ENCODE measurements at regions not wholly inside any gene's neighbourhood (a gene's known extent, or its start where the extent isn't known, plus 50 kb on each side); places are given as distances from the start of the nearest gene placed in this dataset.

- 97% methylated on average over 10 of the region's 10 CpGs for WGBS (ENCODE audit: insufficient coverage)
- H3K36me3 ChIP-seq (ENCODE audit: control insufficient read depth, insufficient read depth, low read length), result no peaks in the 10 kb centered on the region
- no peaks in the 10 kb centered on the region for H3K4me1 ChIP-seq (ENCODE audit: control insufficient read depth, insufficient read depth, low read length)
- no peaks in the 10 kb centered on the region for H3K27me3 ChIP-seq (ENCODE audit: control insufficient read depth, insufficient read depth, low read length)
- no peak overlapping the region for H3K4me3 ChIP-seq (ENCODE audit: low read depth, low read length)
- DNase-seq (ENCODE audit: low read depth in 4 of 6, low spot score in 6 of 6), result no peak
- no peak overlapping the region for H3K27ac ChIP-seq (ENCODE audit: low read depth, low read length)
- H3K9me3 ChIP-seq (ENCODE audit: control insufficient read depth, insufficient read depth, low read length), result no peaks in the 10 kb centered on the region
Measured at GRCh38 chr18:62442391-62442790, 80.4 kb upstream of the ZCCHC2 start.

DNA sequence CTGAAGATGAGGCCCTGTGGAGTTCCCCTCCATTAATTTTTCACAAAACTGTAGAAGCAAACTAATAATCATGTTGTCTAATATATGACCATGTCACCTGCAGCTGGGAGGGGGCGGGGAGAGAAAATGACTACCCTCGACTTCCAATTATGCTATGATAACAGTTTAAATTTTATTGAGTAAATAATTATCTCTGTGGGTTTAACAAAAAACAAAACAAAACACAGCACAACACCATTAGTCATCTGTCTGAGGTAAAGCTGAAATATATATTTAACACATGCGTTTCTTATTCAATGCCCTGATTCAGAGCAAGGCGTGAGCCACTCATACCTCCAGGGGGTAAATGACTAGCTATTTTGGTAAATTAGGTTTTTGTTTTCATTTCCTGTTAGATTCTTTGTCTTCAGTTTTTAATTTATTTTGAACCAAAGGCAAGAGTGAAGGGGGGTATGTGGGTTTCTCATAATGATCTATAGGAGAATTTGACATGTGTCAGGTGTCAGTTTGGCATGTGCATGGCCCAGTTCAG, 77.4 kb upstream of the ZCCHC2 start:
- Histone ChIP-seq H3K36me3 (ENCODE audit: control insufficient read depth, insufficient read depth, low read length) (no peaks in the 10 kb centered on the region), H3K4me1 (ENCODE audit: control insufficient read depth, insufficient read depth, low read length) (no peaks in the 10 kb centered on the region), H3K4me3 (ENCODE audit: low read depth, low read length) (no peak overlapping the region), H3K27me3 (ENCODE audit: control insufficient read depth, insufficient read depth, low read length) (no peaks in the 10 kb centered on the region), H3K27ac (ENCODE audit: low read depth, low read length) (no peak overlapping the region), H3K9me3 (ENCODE audit: control insufficient read depth, insufficient read depth, low read length) (no peaks in the 10 kb centered on the region)
- WGBS (ENCODE audit: insufficient coverage), result no CpG with 5 or more reads among the region's 4 CpGs
- DNase-seq (ENCODE audit: low read depth in 4 of 6, low spot score in 6 of 6), result peak in 1 of 6 donors; percentile 58

DNA sequence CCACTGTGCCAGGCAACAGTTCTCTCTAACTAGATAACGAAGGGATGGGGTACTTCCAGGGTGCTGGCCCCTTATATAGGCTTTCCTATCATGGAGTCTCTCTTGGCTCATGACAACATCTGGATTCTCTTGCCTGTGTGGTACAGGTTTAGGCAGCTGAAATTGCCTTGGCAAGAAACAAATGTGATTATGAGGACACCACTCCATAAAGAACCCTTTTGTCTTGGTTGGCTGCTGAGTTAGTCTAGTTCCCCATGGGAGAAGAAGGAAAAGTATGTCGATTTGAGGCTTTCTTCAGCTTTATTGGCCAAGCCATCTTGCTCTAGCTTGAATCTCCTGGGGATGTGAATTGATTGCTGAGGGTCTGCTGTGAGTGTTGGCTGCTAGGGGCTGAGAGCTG, 76.3 kb upstream of the ZCCHC2 start:
- Histone ChIP-seq H3K27me3 (ENCODE audit: control insufficient read depth, insufficient read depth, low read length) (no peaks in the 10 kb centered on the region), H3K9me3 (ENCODE audit: control insufficient read depth, insufficient read depth, low read length) (no peaks in the 10 kb centered on the region), H3K4me3 (ENCODE audit: low read depth, low read length) (no peak overlapping the region), H3K27ac (ENCODE audit: low read depth, low read length) (no peak overlapping the region), H3K4me1 (ENCODE audit: control insufficient read depth, insufficient read depth, low read length) (no peaks in the 10 kb centered on the region), H3K36me3 (ENCODE audit: control insufficient read depth, insufficient read depth, low read length) (no peaks in the 10 kb centered on the region)
- no peak for DNase-seq (ENCODE audit: low read depth in 4 of 6, low spot score in 6 of 6)
- 88% methylated on average over 2 of the region's 2 CpGs for WGBS (ENCODE audit: insufficient coverage)

GRCh38 chr18:62447652-62448051, 75.2 kb upstream of the ZCCHC2 start:
- no peaks in the 10 kb centered on the region for H3K27me3 ChIP-seq (ENCODE audit: control insufficient read depth, insufficient read depth, low read length)
- no peak for DNase-seq (ENCODE audit: low read depth in 4 of 6, low spot score in 6 of 6)
- 79% methylated on average over 2 of the region's 2 CpGs for WGBS (ENCODE audit: insufficient coverage)
- H3K9me3 ChIP-seq (ENCODE audit: control insufficient read depth, insufficient read depth, low read length), result no peaks in the 10 kb centered on the region
- H3K36me3 ChIP-seq (ENCODE audit: control insufficient read depth, insufficient read depth, low read length), result no peaks in the 10 kb centered on the region
- H3K27ac ChIP-seq (ENCODE audit: low read depth, low read length), result no peak overlapping the region
- H3K4me1 ChIP-seq (ENCODE audit: control insufficient read depth, insufficient read depth, low read length), result no peaks in the 10 kb centered on the region
- H3K4me3 ChIP-seq (ENCODE audit: low read depth, low read length), result no peak overlapping the region

GRCh38 chr18:62448426-62448825, 74.4 kb upstream of the ZCCHC2 start:
- Histone ChIP-seq H3K27me3 (ENCODE audit: control insufficient read depth, insufficient read depth, low read length) (no peaks in the 10 kb centered on the region), H3K27ac (ENCODE audit: low read depth, low read length) (no peak overlapping the region), H3K9me3 (ENCODE audit: control insufficient read depth, insufficient read depth, low read length) (no peaks in the 10 kb centered on the region), H3K36me3 (ENCODE audit: control insufficient read depth, insufficient read depth, low read length) (no peaks in the 10 kb centered on the region), H3K4me3 (ENCODE audit: low read depth, low read length) (no peak overlapping the region), H3K4me1 (ENCODE audit: control insufficient read depth, insufficient read depth, low read length) (no peaks in the 10 kb centered on the region)
- WGBS (ENCODE audit: insufficient coverage), result 75% methylated on average over 2 of the region's 6 CpGs
- no peak for DNase-seq (ENCODE audit: low read depth in 4 of 6, low spot score in 6 of 6)

DNA sequence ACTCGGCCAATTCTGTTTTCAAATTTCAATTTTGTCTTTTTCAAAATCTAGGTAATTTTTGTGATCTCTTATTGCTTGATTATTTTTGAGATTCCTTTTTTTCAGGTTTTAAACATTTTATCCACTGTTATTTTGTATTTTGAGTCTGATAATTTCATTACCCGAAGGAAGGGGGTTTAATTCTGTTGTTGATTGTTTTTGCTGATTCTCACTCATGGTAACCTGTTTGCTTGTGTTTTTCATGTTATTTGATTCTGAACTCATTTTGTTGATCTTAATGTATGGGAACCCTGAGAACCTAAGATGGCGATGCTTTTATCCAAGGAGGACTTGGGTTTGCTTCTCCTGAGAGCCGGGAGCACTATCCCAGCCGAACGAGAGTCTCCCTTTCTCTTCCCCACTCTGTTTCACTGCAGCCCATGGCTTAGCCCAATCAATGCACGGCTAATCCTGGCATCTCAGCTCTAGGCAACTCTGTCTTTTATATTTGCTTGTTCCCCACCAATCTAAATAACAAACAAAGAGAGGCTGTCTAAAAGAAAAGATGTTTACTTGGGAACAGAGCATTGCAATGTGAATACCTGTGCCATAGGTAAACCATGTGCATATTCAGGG, 73.2 kb upstream of the ZCCHC2 start:
- Histone ChIP-seq H3K4me1 (ENCODE audit: control insufficient read depth, insufficient read depth, low read length) (no peaks in the 10 kb centered on the region), H3K27ac (ENCODE audit: low read depth, low read length) (no peak overlapping the region), H3K9me3 (ENCODE audit: control insufficient read depth, insufficient read depth, low read length) (no peaks in the 10 kb centered on the region), H3K27me3 (ENCODE audit: control insufficient read depth, insufficient read depth, low read length) (no peaks in the 10 kb centered on the region), H3K4me3 (ENCODE audit: low read depth, low read length) (no peak overlapping the region), H3K36me3 (ENCODE audit: control insufficient read depth, insufficient read depth, low read length) (no peaks in the 10 kb centered on the region)
- 80% methylated on average over 1 of the region's 7 CpGs for WGBS (ENCODE audit: insufficient coverage)
- DNase-seq (ENCODE audit: low read depth in 4 of 6, low spot score in 6 of 6), result no peak

GRCh38 chr18:62450175-62450545, 72.7 kb upstream of the ZCCHC2 start:
- 94% methylated on average over 3 of the region's 5 CpGs for WGBS (ENCODE audit: insufficient coverage)
- Histone ChIP-seq H3K4me1 (ENCODE audit: control insufficient read depth, insufficient read depth, low read length) (no peaks in the 10 kb centered on the region), H3K27me3 (ENCODE audit: control insufficient read depth, insufficient read depth, low read length) (no peaks in the 10 kb centered on the region), H3K27ac (ENCODE audit: low read depth, low read length) (no peak overlapping the region), H3K4me3 (ENCODE audit: low read depth, low read length) (no peak overlapping the region), H3K9me3 (ENCODE audit: control insufficient read depth, insufficient read depth, low read length) (no peaks in the 10 kb centered on the region), H3K36me3 (ENCODE audit: control insufficient read depth, insufficient read depth, low read length) (no peaks in the 10 kb centered on the region)
- no peak for DNase-seq (ENCODE audit: low read depth in 4 of 6, low spot score in 6 of 6)

DNA sequence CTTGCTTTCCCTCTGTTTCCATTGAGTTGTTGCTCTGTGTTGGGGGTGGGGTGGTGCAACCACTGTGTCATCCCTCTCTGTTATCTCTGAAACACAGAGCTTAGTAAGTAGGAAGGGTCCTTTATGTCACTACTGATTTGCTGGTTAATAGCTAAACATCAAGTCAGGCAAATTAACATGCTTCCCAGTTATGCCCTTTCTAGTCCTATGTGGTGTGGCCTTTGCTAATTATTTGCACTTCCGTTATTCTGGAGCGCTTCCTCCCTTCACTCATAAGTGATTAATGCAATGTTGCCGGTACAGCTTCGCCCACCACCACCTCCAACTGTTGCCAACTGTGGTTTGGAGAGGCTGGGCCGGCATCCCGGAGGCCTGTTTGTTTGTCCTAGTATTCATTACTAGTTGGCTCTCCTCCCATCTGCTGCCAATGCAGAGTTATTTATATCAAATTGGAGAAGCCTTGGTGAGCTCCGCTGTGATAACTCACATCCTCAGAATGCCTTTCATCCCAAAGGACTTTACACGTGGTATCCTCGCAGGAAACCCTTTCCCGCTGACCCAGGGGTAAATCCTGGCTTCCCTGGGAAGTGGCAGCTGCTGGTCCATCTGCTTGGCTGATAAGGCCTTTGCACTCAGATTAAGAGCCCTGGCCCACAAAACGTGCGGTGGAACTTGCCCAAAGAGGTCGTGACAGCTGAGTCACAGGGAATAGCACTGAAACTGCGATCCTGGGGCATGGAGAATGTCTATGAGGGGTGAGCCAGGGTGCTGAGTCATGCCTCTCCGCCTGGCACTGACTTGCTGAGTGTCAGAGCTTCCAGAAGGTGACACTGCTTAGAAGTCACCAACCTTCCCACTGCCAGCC, 72.0 kb upstream of the ZCCHC2 start:
- 32% methylated on average over 9 of the region's 15 CpGs for WGBS (ENCODE audit: insufficient coverage)
- H3K9me3 ChIP-seq (ENCODE audit: control insufficient read depth, insufficient read depth, low read length), result no peaks in the 10 kb centered on the region
- DNase-seq (ENCODE audit: low read depth in 4 of 6, low spot score in 6 of 6), result peak in 2 of 6 donors; percentile 37 to 72
- H3K4me3 ChIP-seq (ENCODE audit: low read depth, low read length), result no peak overlapping the region
- no peaks in the 10 kb centered on the region for H3K36me3 ChIP-seq (ENCODE audit: control insufficient read depth, insufficient read depth, low read length)
- H3K27me3 ChIP-seq (ENCODE audit: control insufficient read depth, insufficient read depth, low read length), result no peaks in the 10 kb centered on the region
- no peak overlapping the region for H3K27ac ChIP-seq (ENCODE audit: low read depth, low read length)
- no peaks in the 10 kb centered on the region for H3K4me1 ChIP-seq (ENCODE audit: control insufficient read depth, insufficient read depth, low read length)

DNA sequence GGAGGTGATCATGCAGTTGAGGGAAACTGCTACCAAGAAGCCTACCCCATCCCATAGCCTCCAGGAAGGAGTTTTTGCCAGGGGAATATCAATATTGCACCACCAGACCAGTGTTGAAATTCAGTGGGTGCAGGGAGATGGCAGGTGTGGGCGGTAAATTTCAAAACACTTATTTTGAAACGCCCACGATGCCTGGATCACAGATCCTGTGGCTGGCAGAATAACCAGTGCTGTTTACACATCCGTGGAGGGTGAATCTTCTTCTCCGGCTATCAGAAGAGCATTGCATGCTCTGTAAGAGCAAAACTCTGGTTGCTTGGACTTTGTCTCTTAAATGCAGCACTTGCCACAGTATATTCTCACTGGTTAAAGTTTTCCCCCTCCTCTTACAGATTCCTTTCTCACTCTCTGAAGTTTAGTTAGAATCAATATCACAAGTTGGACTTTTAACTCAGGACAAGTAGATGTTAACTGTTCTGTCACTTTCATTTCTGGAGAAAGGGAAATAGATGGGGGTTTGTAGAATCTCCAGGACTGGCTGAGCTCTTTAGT, 70.5 kb upstream of the ZCCHC2 start:
- H3K27me3 ChIP-seq (ENCODE audit: control insufficient read depth, insufficient read depth, low read length), result no peaks in the 10 kb centered on the region

More for the DNA sequence above, 70.5 kb upstream of the ZCCHC2 start:
- WGBS (ENCODE audit: insufficient coverage), result 81% methylated on average over 4 of the region's 5 CpGs
- Histone ChIP-seq H3K4me3 (ENCODE audit: low read depth, low read length) (no peak overlapping the region), H3K9me3 (ENCODE audit: control insufficient read depth, insufficient read depth, low read length) (no peaks in the 10 kb centered on the region), H3K27ac (ENCODE audit: low read depth, low read length) (no peak overlapping the region), H3K36me3 (ENCODE audit: control insufficient read depth, insufficient read depth, low read length) (no peaks in the 10 kb centered on the region), H3K4me1 (ENCODE audit: control insufficient read depth, insufficient read depth, low read length) (no peaks in the 10 kb centered on the region)
- no peak for DNase-seq (ENCODE audit: low read depth in 4 of 6, low spot score in 6 of 6)

Measured in spinal cord (tissue), 9 donors.